HG02884 (cell line): ENCODE measurements at regions not wholly inside any gene's neighbourhood (a gene's known extent, or its start where the extent isn't known, plus 50 kb on each side); places are given as distances from the start of the nearest gene placed in this dataset.
"Not testable (repeated sequence)": the region's sequence is repeated elsewhere in the genome, so short reads cannot be mapped to it uniquely, and the experiment has no call there.

Experiments used
- ATAC-seq: cut with Tn5 transposase; IDR thresholded peaks from one replicate; pipeline ENCODE4 v1.9.1; 2021; ENCODE audit warnings: mild to moderate bottlenecking, moderate library complexity; ENCODE audit not compliant: unreplicated experiment

GRCh38 chr7:29696402-29696801 is 109.9 kb upstream of the WIPF3 start:
- ATAC-seq: not testable (repeated sequence)

- ATAC-seq: not testable (repeated sequence)
Measured at GRCh38 chr7:29699723-29700122, 106.6 kb upstream of the WIPF3 start.

GRCh38 chr7:29701540-29701939 is 104.8 kb upstream of the WIPF3 start:
- ATAC-seq: not testable (repeated sequence)

- not testable (repeated sequence) for ATAC-seq
Measured at GRCh38 chr7:29703830-29704229, 102.5 kb upstream of the WIPF3 start.

- ATAC-seq: not testable (repeated sequence)
Measured at GRCh38 chr7:29709002-29709401, 97.3 kb upstream of the WIPF3 start.

- not testable (repeated sequence) for ATAC-seq
Measured at GRCh38 chr7:29723127-29723526, 83.2 kb upstream of the WIPF3 start.

- no peak for ATAC-seq
Measured at GRCh38 chr7:29723599-29723998, 82.7 kb upstream of the WIPF3 start.

- ATAC-seq: not testable (repeated sequence)
Measured at GRCh38 chr7:29729534-29730165, 76.7 kb upstream of the WIPF3 start.

GRCh38 chr7:29734246-29734731 is 72.0 kb upstream of the WIPF3 start:
- ATAC-seq: no peak

- not testable (repeated sequence) for ATAC-seq
Measured at GRCh38 chr7:29747645-29748245, 58.6 kb upstream of the WIPF3 start.

- ATAC-seq: no peak
Measured at GRCh38 chr7:29748286-29749099, 57.8 kb upstream of the WIPF3 start.

GRCh38 chr7:29749701-29750321 is 56.5 kb upstream of the WIPF3 start:
- no peak for ATAC-seq

GRCh38 chr7:29750373-29750940 is 55.9 kb upstream of the WIPF3 start:
- ATAC-seq: not testable (repeated sequence)

GRCh38 chr7:29751012-29751411 is 55.3 kb upstream of the WIPF3 start:
- ATAC-seq: not testable (repeated sequence)

- ATAC-seq: no peak
Measured at GRCh38 chr7:29754874-29755490, 51.3 kb upstream of the WIPF3 start.
